ENCODE measurements at regions not wholly inside any gene's neighbourhood (a gene's known extent, or its start where the extent isn't known, plus 50 kb on each side); places are given as distances from the start of the nearest gene placed in this dataset.

- ChIA-PET CTCF (interaction anchor here (0.6 kb wide), 1 partner anchor 196 kb away, joined by 7 read pairs; no protein-coding TSS in a partner anchor), POLR2A (ENCODE audit: low non-redundant PET) (no interaction called here)
- Histone ChIP-seq H3K4me1 (ENCODE audit: insufficient read depth, low read length, poor library complexity, severe bottlenecking) (no peaks in the 10 kb centered on the region), H3K9me3 (ENCODE audit: low read depth, low read length, poor library complexity, severe bottlenecking) (no peaks in the 10 kb centered on the region), H3K27ac (ENCODE audit: low read depth, low read length, poor library complexity, severe bottlenecking) (no peak overlapping the region), H3K4me3 (ENCODE audit: low read depth, low read length, poor library complexity, severe bottlenecking) (no peak overlapping the region), H3K36me3 (ENCODE audit: insufficient read depth, low read length, poor library complexity, severe bottlenecking) (no peaks in the 10 kb centered on the region), H3K27me3 (replicated peaks; ENCODE audit: insufficient read depth, low read depth, low read length, poor library complexity) (no peaks in the 10 kb centered on the region)
- DNase-seq (ENCODE audit: low spot score): no peak
- BruUV-seq (replicated peaks): no TSS peak
- intact Hi-C loops (cut with micrococcal nuclease; ENCODE audit: unreplicated experiment): no loop called here
- TF ChIP-seq CTCF (conservative IDR thresholded peaks at IDR 0.05; ENCODE audit: low read depth, low read length) (no peak), EZH2 (IDR thresholded peaks at IDR 0.05; ENCODE audit: borderline replicate concordance, low read depth, low read length, poor library complexity, severe bottlenecking) (no peak)
These were observed 193.6 kb downstream of the EDN1 start for GRCh38 chr6:12483712-12484111.

- Histone ChIP-seq H3K4me1 (ENCODE audit: insufficient read depth, low read length, poor library complexity, severe bottlenecking) (no peaks in the 10 kb centered on the region), H3K4me3 (ENCODE audit: low read depth, low read length, poor library complexity, severe bottlenecking) (no peak overlapping the region), H3K27ac (ENCODE audit: low read depth, low read length, poor library complexity, severe bottlenecking) (no peak overlapping the region), H3K9me3 (ENCODE audit: low read depth, low read length, poor library complexity, severe bottlenecking) (no peaks in the 10 kb centered on the region), H3K36me3 (ENCODE audit: insufficient read depth, low read length, poor library complexity, severe bottlenecking) (no peaks in the 10 kb centered on the region), H3K27me3 (replicated peaks; ENCODE audit: insufficient read depth, low read depth, low read length, poor library complexity) (no peaks in the 10 kb centered on the region)
- no peak for TF ChIP-seq CTCF (conservative IDR thresholded peaks at IDR 0.05; ENCODE audit: low read depth, low read length)
- TF ChIP-seq EZH2 (IDR thresholded peaks at IDR 0.05; ENCODE audit: borderline replicate concordance, low read depth, low read length, poor library complexity, severe bottlenecking): no peak
- no peak for DNase-seq (ENCODE audit: low spot score)
- intact Hi-C loops (cut with micrococcal nuclease; ENCODE audit: unreplicated experiment): no loop called here
- BruUV-seq (replicated peaks): no TSS peak
- CTCF ChIA-PET: no interaction called here
- POLR2A ChIA-PET (ENCODE audit: low non-redundant PET): no interaction called here
These were observed 194.4 kb downstream of the EDN1 start for GRCh38 chr6:12484519-12484918.

GRCh38 chr6:12485226-12485764, 195.1 kb downstream of the EDN1 start:
- Histone ChIP-seq H3K36me3 (ENCODE audit: insufficient read depth, low read length, poor library complexity, severe bottlenecking) (no peaks in the 10 kb centered on the region), H3K4me3 (ENCODE audit: low read depth, low read length, poor library complexity, severe bottlenecking) (no peak overlapping the region), H3K4me1 (ENCODE audit: insufficient read depth, low read length, poor library complexity, severe bottlenecking) (no peaks in the 10 kb centered on the region), H3K9me3 (ENCODE audit: low read depth, low read length, poor library complexity, severe bottlenecking) (no peaks in the 10 kb centered on the region), H3K27me3 (replicated peaks; ENCODE audit: insufficient read depth, low read depth, low read length, poor library complexity) (no peaks in the 10 kb centered on the region), H3K27ac (ENCODE audit: low read depth, low read length, poor library complexity, severe bottlenecking) (no peak overlapping the region)
- TF ChIP-seq CTCF (conservative IDR thresholded peaks at IDR 0.05; ENCODE audit: low read depth, low read length) (no peak), EZH2 (IDR thresholded peaks at IDR 0.05; ENCODE audit: borderline replicate concordance, low read depth, low read length, poor library complexity, severe bottlenecking) (no peak)
- ChIA-PET POLR2A (ENCODE audit: low non-redundant PET) (no interaction called here), CTCF (no interaction called here)
- intact Hi-C loops (cut with micrococcal nuclease; ENCODE audit: unreplicated experiment): no loop called here
- BruUV-seq (replicated peaks): no TSS peak
- no peak for DNase-seq (ENCODE audit: low spot score)
